GM21737 (cell line): ENCODE measurements at regions not wholly inside any gene's neighbourhood (a gene's known extent, or its start where the extent isn't known, plus 50 kb on each side); places are given as distances from the start of the nearest gene placed in this dataset.
"Not testable (repeated sequence)": the region's sequence is repeated elsewhere in the genome, so short reads cannot be mapped to it uniquely, and the experiment has no call there.

ENCODE experiments used
- ATAC-seq: cut with Tn5 transposase; IDR thresholded peaks from one replicate; pipeline ENCODE4 v1.9.1; 2021; ENCODE audit warnings: mild to moderate bottlenecking, moderate library complexity; ENCODE audit not compliant: unreplicated experiment

DNA sequence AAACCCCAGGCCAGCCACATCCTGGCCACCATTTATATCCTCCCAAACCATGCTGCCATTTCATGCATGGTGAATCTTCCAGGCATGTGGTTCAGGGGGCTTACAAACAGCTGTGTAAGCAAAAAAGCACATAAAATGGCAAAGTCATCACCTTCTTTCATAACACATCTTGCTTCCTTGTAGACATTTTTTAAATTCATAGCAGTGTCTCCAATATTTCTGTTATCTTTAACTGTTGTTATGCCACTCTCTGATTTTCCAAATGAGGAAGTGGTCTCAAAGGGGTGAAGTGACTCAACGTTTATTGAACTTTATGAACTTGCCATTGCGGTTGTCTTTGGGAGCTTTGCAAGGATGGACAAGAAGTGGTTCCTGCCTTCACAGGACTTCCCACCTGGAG, 264.4 kb downstream of the MEX3B start:
- no peak for ATAC-seq

DNA sequence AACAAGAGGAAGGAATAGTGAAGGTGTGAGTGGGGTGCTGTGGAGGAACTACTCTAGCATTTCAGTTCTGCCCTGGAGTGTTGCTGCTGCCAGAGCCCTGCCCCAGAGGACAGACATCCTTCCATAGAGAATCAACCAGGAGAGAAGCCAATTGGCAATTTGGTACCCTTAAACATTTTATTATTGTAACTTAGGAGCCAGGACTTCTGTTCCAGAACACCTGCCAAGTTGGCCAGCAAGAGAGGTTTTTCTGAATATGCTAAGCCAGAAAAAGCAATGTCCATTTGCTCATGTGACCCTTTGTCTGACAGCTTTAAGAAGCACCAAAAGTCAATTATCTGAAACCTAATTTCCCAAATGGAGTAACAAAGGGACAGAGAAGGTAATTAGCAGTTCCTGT, 264.9 kb downstream of the MEX3B start:
- ATAC-seq, result no peak

DNA sequence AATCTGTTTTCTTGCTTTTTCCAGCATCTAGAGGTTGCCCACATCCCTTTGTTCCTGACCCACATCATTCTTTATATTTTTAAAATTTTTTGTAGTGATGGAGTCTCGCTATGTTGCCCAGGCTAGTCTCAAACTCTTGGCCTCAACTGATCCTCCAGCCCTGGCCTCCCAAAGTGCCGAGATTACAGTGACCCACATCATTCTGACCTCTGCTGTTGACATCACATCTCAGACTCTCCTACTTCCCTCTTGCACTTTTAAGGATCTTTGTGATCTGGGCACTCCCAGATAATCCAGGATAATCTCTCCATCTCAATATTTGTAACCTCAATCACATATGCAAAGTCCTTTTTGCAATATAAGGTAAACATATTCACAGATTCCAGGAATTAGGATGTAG, 266.6 kb downstream of the MEX3B start:
- ATAC-seq, result no peak

DNA sequence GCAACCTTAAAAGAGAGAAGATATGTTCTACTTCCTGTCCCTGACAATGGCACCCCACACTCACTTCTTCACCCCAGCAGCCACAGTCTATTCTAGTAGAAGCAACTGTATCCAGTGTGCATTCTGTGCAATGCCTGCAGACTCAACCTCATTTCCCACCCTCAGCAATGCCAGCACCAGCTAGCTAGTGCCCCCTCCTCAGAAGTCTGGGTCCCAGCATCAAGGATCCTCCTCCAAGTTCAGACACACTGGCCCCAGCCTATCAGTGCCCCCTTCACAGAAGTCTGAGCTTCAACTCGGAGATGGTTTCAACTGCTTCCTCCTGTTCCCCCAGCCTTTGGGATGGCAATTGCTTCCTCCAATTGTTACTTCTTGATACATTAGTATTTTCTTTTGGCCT, 268.3 kb downstream of the MEX3B start:
- no peak for ATAC-seq

DNA sequence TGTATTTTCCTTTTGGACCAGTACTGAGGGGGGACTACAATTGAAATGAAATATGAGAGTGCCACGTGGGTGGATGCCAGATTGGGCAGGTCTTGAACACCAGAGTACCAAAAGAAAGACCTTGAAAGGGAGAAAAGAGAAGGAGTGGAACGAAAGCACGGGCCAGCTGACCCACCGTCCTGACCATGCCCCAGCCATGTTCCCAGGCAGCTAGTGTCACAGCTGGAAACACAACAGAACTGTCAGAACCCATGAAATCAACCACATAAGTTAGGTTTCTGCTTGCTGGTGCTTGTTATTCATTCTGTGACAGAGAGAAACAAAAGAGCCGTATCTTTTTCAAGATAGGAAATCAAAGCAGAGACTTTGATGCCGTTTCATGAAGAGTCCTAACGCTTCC, 268.8 kb downstream of the MEX3B start:
- no peak for ATAC-seq

DNA sequence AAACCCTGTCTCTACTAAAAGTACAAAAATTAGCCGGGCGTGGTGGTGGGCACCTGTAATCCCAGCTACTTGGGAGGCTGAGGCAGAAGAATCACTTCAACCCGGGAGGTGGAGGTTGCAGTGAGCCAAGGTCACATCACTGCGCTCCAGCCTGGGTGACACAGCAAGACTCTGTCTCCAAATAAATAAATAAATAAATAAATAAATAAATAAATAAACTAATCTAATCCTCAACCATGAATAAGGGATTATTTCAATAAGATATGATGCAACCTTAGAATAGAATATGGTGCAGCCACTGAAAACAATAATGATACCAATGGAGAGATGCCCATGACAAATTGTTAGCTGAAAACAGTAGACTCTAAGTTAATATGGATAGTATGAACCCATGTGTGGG, 270.0 kb downstream of the MEX3B start:
- not testable (repeated sequence) for ATAC-seq

DNA sequence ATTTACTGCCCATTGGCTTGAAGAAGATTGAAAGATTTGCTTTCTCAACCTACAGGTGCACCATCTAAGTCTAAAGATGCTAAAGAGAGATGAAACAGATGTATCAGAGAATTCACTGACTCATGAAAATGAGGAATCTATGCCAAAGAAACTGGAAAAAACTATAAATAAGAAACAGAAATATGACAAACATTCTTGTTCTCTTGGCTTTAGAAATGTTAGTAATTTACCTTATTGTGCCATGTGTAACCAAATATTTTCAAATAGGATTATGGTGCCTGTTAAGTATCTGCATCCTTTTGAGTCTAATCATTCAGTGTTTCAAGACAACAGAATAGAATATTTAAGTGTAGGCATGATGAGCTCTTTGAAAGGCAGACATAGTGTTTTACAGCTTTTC, 271.5 kb downstream of the MEX3B start:
- no peak for ATAC-seq

DNA sequence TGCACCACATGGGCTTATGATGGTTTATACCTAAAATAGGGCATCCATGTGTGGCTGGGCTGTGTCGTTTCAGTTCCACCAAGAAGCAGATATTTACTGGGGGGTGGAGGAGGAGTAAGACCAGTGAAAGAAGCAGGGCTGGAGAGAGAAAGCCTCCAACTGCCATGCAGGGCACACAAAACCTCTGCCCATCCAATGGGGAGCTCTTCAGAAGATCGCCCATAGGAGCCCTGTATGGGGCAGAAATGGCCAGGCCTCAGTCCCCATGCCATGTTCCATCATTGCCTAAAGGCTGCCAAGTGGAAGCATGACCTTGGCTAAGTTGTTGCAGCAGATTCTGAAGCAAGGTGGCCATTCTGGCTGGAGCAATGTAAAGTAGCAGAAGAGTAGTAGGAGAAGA, 277.0 kb downstream of the MEX3B start:
- no peak for ATAC-seq

DNA sequence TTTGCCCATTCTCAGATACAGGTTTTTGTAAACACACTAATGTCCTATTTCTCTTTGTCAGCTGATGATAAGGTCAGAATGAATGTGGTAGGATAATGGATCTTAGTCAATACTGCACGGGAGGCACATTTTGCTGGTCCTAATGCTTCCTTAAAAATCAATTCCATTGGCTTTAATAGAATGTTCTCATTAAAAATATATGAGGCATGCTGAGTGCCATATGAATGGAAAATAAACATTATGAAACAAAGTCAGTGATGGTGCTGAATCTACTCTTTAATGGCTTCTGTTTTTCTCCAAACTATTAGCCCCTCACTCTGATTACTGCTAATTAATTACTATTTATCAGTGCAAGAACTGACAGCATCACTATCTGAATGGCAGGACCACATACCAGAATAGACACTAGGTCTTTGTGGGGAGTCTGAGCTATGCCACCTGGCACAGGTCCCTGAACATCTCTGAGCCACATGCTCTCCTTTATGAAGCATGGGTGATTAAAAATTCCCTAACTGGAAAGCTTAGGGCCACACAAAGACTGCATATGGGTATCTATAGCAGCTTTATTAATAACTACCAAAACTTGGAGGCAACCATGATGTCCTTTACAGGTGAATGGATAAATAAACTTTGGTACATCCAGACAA, 278.9 kb downstream of the MEX3B start:
- no peak for ATAC-seq

DNA sequence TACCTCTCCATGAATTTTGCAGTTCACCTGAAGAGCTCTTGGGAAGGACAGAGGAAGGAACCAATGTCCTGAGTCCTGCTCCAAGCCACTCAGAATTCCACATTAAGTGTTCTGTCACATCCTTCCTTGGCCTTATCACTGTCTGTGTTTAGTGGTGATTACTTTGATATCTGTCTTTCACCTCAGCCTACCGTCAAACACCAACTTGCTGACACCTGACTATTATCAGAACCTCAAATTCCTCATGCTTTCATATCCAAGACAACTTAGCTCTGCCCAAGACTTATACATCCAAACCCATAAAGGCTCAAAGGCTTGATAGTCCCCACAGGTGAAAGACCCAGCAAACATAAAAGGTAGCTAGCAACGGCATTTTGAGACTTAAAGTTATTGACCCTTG, 280.0 kb downstream of the MEX3B start:
- ATAC-seq, result no peak

DNA sequence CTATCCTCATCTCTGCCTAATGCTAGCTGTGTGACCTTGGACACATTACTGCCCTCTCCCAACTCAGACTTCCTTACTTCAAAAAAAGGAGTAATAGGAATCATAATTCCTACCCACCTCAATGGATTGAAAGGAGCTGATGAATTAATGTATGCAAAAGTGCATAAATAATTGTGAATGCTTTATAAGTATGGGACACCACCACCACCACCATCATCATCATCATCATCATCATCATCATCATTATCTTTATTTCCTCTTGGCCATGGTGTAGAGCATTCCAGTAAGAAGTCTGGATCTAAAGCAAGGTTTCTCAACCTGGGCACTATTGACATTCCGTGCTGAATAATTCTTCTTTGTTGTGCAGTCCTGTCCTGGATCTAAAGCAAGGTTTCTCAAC, 282.5 kb downstream of the MEX3B start:
- no peak for ATAC-seq

DNA sequence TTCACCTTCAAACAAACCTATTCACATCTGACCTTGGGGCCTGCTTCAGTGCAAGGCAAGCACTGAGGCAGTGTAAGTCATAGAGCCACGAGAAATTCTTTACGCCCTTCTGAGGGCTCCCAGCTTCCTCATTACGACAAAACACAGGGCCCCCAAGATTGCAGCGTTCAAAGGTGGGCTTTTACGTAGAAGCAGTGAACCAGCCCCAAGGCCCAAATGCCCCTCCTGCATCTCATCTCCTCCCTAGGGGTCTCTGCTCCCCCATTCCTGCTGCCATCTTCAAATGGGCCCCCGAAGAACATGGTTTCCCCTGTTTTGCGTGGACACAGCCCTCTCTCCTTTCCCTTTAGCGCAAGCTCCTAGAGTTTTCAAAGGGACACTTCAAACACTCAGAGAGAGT, 285.1 kb downstream of the MEX3B start:
- ATAC-seq, result no peak

DNA sequence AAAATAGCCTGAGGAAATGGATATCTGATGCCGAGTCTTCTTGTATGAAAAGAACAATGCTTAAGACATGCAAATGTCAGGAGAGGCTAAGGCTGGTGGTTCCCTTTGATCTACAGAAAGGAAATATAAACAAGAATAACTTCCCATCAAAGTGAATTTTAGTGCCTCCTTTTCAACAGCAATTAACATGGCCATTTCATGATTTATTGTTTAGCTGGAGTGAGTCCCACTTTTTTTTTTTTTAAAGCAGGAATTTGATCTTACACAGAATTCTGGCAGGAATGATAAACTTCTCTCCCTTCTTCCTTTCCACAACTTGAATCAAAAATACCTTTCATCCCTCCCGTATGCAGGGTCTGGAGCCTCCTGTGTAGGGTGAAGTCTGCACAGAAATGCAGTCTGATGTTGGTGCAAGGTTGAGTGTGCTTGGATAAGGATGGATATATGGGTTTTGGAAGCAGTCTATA, 287.0 kb downstream of the MEX3B start:
- no peak for ATAC-seq

DNA sequence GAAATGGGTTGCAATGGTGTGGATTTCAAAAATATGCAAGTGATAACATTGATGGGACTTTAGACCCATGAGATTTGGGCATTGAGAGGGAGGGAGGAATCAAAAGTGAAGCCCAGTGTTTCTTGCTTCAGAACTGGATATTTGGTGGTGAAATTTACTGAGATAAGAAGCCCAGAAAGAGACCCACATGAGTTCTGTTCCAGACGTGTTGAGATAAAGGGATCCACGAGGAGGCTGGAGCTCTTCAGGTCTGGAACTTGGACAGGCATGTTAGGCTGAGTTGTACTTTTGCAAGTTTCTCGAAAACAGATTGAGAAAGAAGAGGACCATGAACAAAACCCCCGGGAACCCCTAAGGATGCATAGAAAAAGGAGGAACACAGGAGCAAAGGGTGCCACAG, 290.2 kb downstream of the MEX3B start:
- ATAC-seq, result no peak

DNA sequence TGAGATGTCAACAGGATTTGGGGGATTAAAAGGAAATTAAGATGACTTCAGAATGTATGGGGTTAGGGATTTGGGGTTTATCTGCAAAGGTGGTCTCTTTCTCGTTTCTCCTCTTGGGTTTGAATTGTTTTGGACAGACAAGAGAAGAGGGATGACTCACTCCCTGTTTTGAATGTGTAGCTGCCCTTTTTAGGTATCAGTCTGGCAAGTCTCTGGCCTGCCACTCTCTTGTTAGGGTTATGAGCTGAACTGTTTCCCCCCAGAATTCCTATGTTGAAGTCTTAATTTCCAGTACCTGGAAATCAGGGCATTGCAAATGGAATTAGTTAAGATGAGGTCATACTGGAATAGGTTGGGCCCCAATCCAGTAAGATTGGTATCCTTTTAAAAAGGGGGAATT, 291.7 kb downstream of the MEX3B start:
- no peak for ATAC-seq

DNA sequence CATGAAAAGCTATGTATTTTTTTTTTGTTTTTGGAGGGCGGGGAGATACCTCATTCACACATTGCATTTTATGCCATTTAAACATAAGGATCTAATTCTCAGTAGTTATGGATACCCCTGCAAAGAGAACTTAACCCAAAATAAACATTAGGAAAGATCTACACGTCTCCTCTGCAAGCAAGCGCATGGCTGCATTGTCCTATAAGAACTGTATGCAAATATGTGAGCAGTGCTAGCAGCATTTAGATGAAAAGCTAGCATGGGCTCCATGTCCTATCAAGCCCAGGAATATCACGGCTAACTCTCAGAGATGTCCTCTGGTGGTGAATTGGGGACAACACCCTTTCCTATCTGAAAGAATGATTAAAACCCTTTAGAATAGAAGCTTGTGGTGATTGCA, 292.8 kb downstream of the MEX3B start:
- no peak for ATAC-seq

DNA sequence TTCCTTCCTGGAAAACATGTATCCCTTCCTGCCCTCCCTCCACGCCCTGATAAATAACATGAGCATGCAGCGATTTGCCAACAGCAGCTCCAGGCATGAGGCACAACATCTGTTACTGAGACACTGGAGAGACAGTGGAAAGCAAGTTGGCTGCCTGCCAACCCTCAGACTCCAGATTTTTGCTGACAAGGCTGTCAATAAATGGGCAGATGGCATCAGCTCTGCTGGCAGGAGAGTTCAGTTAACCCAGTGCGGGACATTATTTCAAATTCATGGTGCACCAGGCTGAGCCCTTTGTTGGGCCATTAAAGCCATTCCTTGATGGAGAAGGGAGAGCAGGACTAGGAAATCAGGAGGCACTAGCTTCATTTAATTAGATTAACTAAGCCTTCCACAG, 293.3 kb downstream of the MEX3B start:
- ATAC-seq, result no peak

DNA sequence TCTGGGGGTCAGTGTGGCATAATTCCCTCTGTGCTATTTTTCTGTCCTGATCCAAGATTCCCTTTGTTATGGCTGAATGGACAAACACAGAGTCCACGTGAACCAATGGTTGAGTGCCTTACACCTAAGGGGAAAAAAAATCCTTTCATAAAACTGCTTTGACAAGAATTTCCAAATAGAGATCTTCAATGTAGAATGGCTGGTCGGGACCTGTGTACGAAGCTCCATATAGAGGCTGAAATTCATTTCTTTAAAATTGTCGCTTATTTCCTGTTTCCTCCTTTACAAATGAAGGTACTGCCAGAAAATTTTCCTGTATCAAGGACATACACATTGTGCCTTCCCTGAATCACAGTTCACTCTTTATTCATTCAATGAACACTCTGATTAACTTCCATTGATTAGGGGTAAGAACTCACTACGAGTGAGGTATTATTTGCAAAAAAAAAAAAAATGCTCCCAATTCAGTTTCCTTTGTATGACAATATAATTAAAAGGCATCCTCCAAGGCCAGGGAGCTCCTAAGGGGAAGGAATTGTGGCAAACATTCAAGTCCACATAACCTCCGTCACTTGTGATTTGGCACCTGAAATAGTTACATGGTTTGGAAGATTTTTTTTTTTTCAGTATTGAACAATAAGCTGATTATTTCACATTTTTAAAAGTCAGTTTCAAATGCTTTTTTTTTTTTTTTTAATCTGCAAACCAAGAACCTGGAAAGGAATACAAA, 293.8 kb downstream of the MEX3B start:
- ATAC-seq, result no peak

DNA sequence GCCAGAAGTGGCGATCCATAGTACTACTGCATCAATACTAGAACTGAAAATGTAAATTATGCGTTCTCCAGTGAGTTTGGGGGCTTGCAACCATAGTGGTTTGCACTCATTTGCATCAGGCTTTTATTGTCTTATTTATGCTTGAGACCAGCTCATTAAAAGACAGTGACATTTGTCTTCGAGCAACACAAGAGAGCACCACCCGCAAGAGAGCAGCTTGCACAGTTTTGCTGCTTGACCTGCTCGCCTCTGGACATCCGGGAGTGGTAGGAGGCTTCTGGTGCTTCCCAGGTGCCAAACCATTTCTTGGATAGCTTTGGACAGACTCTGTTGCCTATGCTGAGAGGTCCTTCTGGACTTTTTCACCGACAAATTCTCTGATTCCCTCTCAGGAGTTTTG, 294.6 kb downstream of the MEX3B start:
- ATAC-seq, result no peak

DNA sequence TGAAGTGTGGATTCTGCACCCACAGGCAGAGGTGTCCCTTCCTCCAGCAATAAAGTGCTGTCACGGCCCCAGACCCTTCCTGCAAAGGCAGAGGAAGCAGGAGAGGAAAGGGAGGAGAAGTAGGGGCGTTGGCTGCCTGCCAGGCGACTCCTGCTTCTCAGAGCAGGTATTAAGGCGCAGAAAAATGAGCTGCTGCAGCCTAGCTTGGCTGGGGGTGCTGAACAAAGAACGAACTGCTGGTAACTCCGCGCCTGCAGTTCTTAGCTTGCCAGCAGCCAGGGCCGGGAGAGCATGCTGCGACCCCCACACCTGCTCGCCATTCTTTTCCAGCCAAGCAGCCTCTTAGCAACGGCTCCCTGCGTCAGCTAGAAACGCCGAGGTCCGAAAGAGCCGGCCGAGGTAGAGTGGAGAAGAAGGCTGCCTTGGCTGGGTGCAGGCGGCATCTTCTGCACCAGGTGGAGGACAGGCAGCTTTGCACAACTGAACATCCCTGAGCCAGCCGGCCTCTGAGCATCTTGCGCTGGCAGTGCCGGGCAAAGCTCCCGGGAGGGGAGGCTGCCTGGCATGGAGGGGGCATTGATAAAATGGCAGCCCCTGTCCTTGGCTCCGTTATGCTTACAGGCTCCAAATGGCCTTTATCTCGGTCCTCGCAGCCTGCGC, 296.0 kb downstream of the MEX3B start:
- ATAC-seq, result no peak

DNA sequence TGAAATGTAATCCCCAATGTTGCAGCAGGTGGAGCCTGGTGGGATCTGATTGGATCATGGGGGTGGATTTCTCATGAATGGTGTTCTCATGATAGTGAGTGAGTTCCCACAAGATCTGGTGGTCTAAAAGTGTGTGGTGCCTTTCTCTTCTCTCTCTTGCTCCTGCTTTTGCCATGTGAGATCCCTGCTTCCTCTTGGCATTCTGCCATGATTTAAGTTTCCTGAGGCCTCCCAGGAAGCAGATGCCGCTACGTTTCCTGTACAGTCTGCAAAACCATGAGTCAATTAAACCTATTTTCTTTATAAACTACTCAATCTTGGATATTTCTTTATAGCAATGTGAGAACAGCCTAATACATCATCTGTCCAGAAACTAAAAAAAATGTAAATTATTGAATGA, 298.3 kb downstream of the MEX3B start:
- no peak for ATAC-seq

DNA sequence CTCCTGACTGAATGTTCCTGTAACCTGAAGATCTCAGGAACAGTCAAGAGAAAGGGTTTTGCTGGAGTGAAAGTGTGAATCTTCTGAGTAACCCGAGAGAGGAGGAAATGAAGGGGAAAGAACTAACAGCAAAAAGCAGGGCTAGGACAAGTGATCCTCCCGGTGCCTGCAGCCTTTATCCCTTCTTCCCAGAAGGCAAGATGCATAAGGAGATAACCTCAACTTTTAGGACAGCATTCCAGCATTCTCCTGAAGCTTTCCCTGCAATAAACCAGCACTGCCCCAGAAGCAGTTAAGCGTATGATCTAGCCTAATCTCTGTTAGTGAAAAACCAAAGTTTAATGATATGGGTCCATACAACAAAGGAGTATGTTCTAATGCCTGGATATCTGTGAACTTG, 298.8 kb downstream of the MEX3B start:
- ATAC-seq, result no peak
